Peyer's patch (tissue), 4 donors: ENCODE measurements at regions not wholly inside any gene's neighbourhood (a gene's known extent, or its start where the extent isn't known, plus 50 kb on each side); places are given as distances from the start of the nearest gene placed in this dataset.

ENCODE experiments used
- DNase-seq, 3 donors: peaks; one replicate each; pipeline ENCODE4 v3.0.0-alpha.2; 2017 to 2019
- H3K27ac ChIP-seq, 4 donors: fragments of 200-600 bp; sonication (generic); one replicate each; pipeline ENCODE4 v1.5.1; 2016 to 2019
- H3K27me3 ChIP-seq, 2 donors: fragments of 200-600 bp; sonication (generic); one replicate each; pipeline ENCODE4 v1.5.1; 2019
- H3K36me3 ChIP-seq, 3 donors: fragments of 200-600 bp; sonication (generic); one replicate each; pipeline ENCODE4 v1.5.1; 2016 to 2019
- H3K4me1 ChIP-seq, 4 donors: fragments of 200-600 bp; sonication (generic); one replicate each; pipeline ENCODE4 v1.5.1; 2016 to 2019
- H3K4me3 ChIP-seq, 4 donors: fragments of 200-600 bp; sonication (generic); 1 replicate in 3 of 4; 2 replicates in 1 of 4; pipeline ENCODE4 v1.5.1; 2016 to 2019; ENCODE audit warnings: mild to moderate bottlenecking in 1 of 4
- H3K9me3 ChIP-seq, 4 donors: fragments of 200-600 bp; sonication (generic); one replicate each; pipeline ENCODE4 v1.5.1; 2016 to 2019; ENCODE audit warnings: mild to moderate bottlenecking in 1 of 4
- POLR2A ChIP-seq, 2 donors: fragments of 450-650 bp; IDR thresholded peaks; one replicate each; pipeline ENCODE4 v1.5.1; 2017; ENCODE audit warnings: antibody characterized with exemption in 2 of 2, mild to moderate bottlenecking in 2 of 2, moderate library complexity in 2 of 2
- TF ChIP-seq, protein P1 (sequence below), 6 experiments: fragments of 450-650 bp in 4 of 6; fragments of 200-600 bp in 2 of 6; sonication (generic) in 1 of 6; IDR thresholded peaks; one replicate each; pipeline ENCODE4 v1.5.1; 2017 to 2019; ENCODE audit warnings: antibody characterized with exemption in 6 of 6, mild to moderate bottlenecking in 3 of 6, moderate library complexity in 1 of 6

DNA sequence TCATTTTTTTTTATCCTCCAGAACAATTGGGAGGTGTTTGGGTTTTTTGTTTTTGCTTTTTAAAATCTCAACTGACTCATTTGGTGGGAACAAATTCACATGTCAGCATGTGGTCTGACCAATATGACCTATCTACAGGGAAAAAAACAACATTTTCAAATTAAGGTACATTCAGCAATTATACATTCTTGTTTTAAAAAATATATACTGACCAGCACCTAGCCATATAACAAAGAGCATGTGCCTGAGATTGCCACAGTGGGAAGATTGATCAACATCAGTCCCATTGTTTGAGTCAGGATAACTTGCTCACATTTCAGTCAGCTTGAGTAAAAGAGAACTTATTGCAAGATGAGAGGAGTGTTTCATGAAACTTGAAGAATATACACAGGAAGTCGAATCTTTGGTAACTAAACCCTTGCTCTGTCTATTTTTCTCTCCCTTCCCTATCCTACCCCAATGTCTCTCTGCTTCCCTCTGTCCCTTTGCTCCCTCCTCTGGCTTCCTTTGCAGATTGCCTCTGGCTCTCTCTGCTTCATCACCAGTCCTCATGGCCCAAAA is 163.2 kb upstream of the TAB2 start:
- Histone ChIP-seq H3K27ac (peak overlapping the region in 2 of 4 donors; percentile 32 to 55), H3K4me3 (no peak overlapping the region), H3K4me1 (no peaks in the 10 kb centered on the region), H3K36me3 (no peaks in the 10 kb centered on the region), H3K27me3 (no peaks in the 10 kb centered on the region), H3K9me3 (no peaks in the 10 kb centered on the region)
- TF ChIP-seq, protein P1, sequence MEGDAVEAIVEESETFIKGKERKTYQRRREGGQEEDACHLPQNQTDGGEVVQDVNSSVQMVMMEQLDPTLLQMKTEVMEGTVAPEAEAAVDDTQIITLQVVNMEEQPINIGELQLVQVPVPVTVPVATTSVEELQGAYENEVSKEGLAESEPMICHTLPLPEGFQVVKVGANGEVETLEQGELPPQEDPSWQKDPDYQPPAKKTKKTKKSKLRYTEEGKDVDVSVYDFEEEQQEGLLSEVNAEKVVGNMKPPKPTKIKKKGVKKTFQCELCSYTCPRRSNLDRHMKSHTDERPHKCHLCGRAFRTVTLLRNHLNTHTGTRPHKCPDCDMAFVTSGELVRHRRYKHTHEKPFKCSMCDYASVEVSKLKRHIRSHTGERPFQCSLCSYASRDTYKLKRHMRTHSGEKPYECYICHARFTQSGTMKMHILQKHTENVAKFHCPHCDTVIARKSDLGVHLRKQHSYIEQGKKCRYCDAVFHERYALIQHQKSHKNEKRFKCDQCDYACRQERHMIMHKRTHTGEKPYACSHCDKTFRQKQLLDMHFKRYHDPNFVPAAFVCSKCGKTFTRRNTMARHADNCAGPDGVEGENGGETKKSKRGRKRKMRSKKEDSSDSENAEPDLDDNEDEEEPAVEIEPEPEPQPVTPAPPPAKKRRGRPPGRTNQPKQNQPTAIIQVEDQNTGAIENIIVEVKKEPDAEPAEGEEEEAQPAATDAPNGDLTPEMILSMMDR (IDR thresholded peaks at IDR 0.05), result no peak
- TF ChIP-seq POLR2A (IDR thresholded peaks at IDR 0.05), result no peak
- DNase-seq, result no peak

DNA sequence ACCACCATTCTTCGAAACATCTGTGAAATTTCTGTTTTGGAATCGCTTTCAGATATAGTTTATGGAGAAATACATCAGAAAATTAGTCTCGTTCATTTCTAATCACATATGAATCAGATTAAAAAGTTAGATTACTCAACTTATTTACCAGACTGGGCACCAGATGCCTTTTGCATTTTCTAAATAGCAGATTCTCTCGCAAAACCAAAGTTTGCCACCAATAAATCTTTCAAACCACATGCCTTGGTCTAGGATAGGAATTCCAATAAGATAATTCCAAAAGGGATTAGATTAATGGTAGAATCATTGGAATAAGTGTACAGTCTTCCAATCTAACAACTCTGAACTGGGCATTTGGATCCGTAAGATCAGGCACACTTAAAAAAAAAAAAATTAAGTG is 160.4 kb upstream of the TAB2 start:
- TF ChIP-seq, protein P1 (IDR thresholded peaks at IDR 0.05), result no peak
- no peak for TF ChIP-seq POLR2A (IDR thresholded peaks at IDR 0.05)

DNA sequence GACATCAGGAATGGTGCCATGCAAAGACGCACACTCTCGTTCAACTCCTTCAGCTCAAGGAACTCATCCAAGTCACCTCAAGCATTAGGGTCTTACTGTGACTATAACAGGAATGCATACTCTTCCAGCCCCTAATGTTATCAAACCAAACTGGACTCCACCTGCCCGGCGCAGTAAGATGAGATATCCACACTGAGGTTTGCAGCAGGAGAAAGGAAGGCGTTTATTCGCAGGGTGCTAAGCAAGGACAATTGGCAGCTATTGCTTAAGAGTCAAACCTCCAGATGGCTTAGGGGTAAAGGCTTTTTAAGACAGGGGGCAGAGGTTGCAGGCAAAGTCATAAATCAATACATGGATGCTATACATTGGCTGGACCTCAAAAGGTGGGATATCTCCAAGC is 159.4 kb upstream of the TAB2 start:
- Histone ChIP-seq H3K4me3 (no peak overlapping the region), H3K27me3 (no peaks in the 10 kb centered on the region), H3K36me3 (no peaks in the 10 kb centered on the region), H3K4me1 (no peaks in the 10 kb centered on the region), H3K27ac (no peak overlapping the region), H3K9me3 (no peaks in the 10 kb centered on the region)
- no peak for DNase-seq
- TF ChIP-seq POLR2A (IDR thresholded peaks at IDR 0.05), result no peak
- TF ChIP-seq, protein P1 (IDR thresholded peaks at IDR 0.05), result no peak

More for the DNA sequence above, 160.4 kb upstream of the TAB2 start:
- Histone ChIP-seq H3K36me3 (no peaks in the 10 kb centered on the region), H3K27me3 (no peaks in the 10 kb centered on the region), H3K4me3 (no peak overlapping the region), H3K9me3 (no peaks in the 10 kb centered on the region), H3K27ac (no peak overlapping the region), H3K4me1 (no peaks in the 10 kb centered on the region)
- no peak for DNase-seq

DNA sequence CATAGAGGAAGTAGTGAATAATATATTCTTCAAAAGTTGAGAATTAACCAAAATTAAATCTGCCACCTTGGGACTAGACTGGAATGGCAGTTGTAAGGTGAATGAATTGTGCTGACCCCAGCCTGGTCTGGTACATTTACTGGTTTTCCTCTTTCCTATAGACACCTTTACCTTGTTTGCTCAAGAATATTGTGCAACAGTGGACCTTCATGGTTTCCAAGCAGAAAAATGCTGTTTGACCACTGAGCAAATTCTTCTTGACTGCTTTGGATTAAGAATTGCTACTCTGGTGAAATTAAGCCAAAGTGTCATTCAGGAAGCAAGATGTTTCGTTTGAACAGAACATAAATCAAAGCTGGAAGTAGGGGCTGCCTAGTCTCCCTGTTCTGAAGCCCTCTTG is 156.6 kb upstream of the TAB2 start:
- no peak overlapping the region for H3K4me3 ChIP-seq
- no peaks in the 10 kb centered on the region for H3K27me3 ChIP-seq
- TF ChIP-seq, protein P1 (IDR thresholded peaks at IDR 0.05), result no peak
- no peak for TF ChIP-seq POLR2A (IDR thresholded peaks at IDR 0.05)
- H3K9me3 ChIP-seq, result no peaks in the 10 kb centered on the region
- H3K4me1 ChIP-seq, result no peaks in the 10 kb centered on the region
- no peak for DNase-seq
- H3K27ac ChIP-seq, result no peak overlapping the region
- no peaks in the 10 kb centered on the region for H3K36me3 ChIP-seq

GRCh38 chr6:149162924-149163323 is 154.6 kb upstream of the TAB2 start:
- DNase-seq, result no peak
- TF ChIP-seq, protein P1 (IDR thresholded peaks at IDR 0.05), result no peak
- no peak for TF ChIP-seq POLR2A (IDR thresholded peaks at IDR 0.05)
- Histone ChIP-seq H3K4me3 (no peak overlapping the region), H3K9me3 (no peaks in the 10 kb centered on the region), H3K36me3 (no peaks in the 10 kb centered on the region), H3K27me3 (no peaks in the 10 kb centered on the region), H3K27ac (no peak overlapping the region), H3K4me1 (peaks cover 0 to 8% (median 0%) of the 10 kb centered on the region in 4 donors)
